ENCODE measurements at regions not wholly inside any gene's neighbourhood (a gene's known extent, or its start where the extent isn't known, plus 50 kb on each side); places are given as distances from the start of the nearest gene placed in this dataset.
"Not testable (repeated sequence)": the region's sequence is repeated elsewhere in the genome, so short reads cannot be mapped to it uniquely, and the experiment has no call there.

GRCh38 chr4:189143263-189143952 lies 797.3 kb upstream of the FRG1 start:
- Histone ChIP-seq H3K79me1 (ENCODE audit: low read depth, low read length) (no peaks in the 10 kb centered on the region), H3K18ac (ENCODE audit: low read length) (no peak overlapping the region), H2BK5ac (ENCODE audit: low read length) (no peak overlapping the region), H3K36me3 (replicated peaks in 1 of 2; ENCODE audit: control insufficient read depth in 2 of 2, insufficient read depth in 2 of 2, low read length in 2 of 2) (no peaks in the 10 kb centered on the region), H4K8ac (ENCODE audit: low read depth, low read length) (no peak overlapping the region), H3K9ac (ENCODE audit: low read depth, low read length, poor library complexity) (no peak overlapping the region), H3K27me3 (ENCODE audit: control insufficient read depth in 3 of 3, insufficient read depth in 3 of 3, low read depth in 1 of 3, low read length in 3 of 3) (no peaks in the 10 kb centered on the region), H3K4me3 (ENCODE audit: low read length in 2 of 2) (no peak overlapping the region), H4K91ac (ENCODE audit: low read depth, low read length, poor library complexity) (no peak overlapping the region), H2BK15ac (ENCODE audit: low read length) (no peak overlapping the region), H2AK5ac (ENCODE audit: low read depth, low read length) (no peak overlapping the region), H2BK120ac (ENCODE audit: low read depth, low read length) (no peak overlapping the region), H3K4ac (ENCODE audit: low read length) (no peak overlapping the region), H3K23ac (ENCODE audit: low read depth, low read length, poor library complexity) (no peak overlapping the region), H2BK12ac (ENCODE audit: low read length) (no peak overlapping the region), H3K4me2 (ENCODE audit: insufficient read depth, low read length, poor library complexity, severe bottlenecking) (no peak overlapping the region), H2AFZ (ENCODE audit: low read length) (no peak overlapping the region), H3K4me1 (ENCODE audit: control insufficient read depth in 2 of 2, insufficient read depth in 1 of 2, low read depth in 1 of 2, low read length in 2 of 2) (no peaks in the 10 kb centered on the region), H3K9me3 (replicated peaks in 1 of 2; ENCODE audit: control insufficient read depth in 2 of 2, insufficient read depth in 1 of 2, low read depth in 1 of 2, low read length in 2 of 2) (no peaks in the 10 kb centered on the region), H3K27ac (replicated peaks; ENCODE audit: low read length) (no peak overlapping the region), H3K14ac (ENCODE audit: low read length) (no peak overlapping the region)
- no peak for DNase-seq (ENCODE audit: low spot score)
- no CpG with 5 or more reads among the region's 6 CpGs for WGBS, 2 donors (ENCODE audit: extremely low coverage in 2 of 2, insufficient read length in 2 of 2, insufficient replicate concordance in 1 of 2)

- no peak overlapping the region for H4K91ac ChIP-seq (ENCODE audit: low read depth, low read length, poor library complexity)
- no peak overlapping the region for H3K27ac ChIP-seq (replicated peaks; ENCODE audit: low read length)
- H2BK12ac ChIP-seq (ENCODE audit: low read length), result no peak overlapping the region
- H3K14ac ChIP-seq (ENCODE audit: low read length), result no peak overlapping the region
- no peak overlapping the region for H3K9ac ChIP-seq (ENCODE audit: low read depth, low read length, poor library complexity)
- H4K8ac ChIP-seq (ENCODE audit: low read depth, low read length), result no peak overlapping the region
- WGBS, 2 donors (ENCODE audit: extremely low coverage in 2 of 2, insufficient read length in 2 of 2, insufficient replicate concordance in 1 of 2), result no CpG with 5 or more reads among the region's 24 CpGs
- no peak overlapping the region for H3K4me2 ChIP-seq (ENCODE audit: insufficient read depth, low read length, poor library complexity, severe bottlenecking)
- no peaks in the 10 kb centered on the region for H3K9me3 ChIP-seq (replicated peaks in 1 of 2; ENCODE audit: control insufficient read depth in 2 of 2, insufficient read depth in 1 of 2, low read depth in 1 of 2, low read length in 2 of 2)
- H2BK15ac ChIP-seq (ENCODE audit: low read length), result no peak overlapping the region
- H2BK120ac ChIP-seq (ENCODE audit: low read depth, low read length), result no peak overlapping the region
- DNase-seq (ENCODE audit: low spot score), result no peak
- H3K23ac ChIP-seq (ENCODE audit: low read depth, low read length, poor library complexity), result no peak overlapping the region
- H3K79me1 ChIP-seq (ENCODE audit: low read depth, low read length), result no peaks in the 10 kb centered on the region
- no peaks in the 10 kb centered on the region for H3K27me3 ChIP-seq (ENCODE audit: control insufficient read depth in 3 of 3, insufficient read depth in 3 of 3, low read depth in 1 of 3, low read length in 3 of 3)
- H3K18ac ChIP-seq (ENCODE audit: low read length), result no peak overlapping the region
- no peak overlapping the region for H2AFZ ChIP-seq (ENCODE audit: low read length)
- no peak overlapping the region for H2AK5ac ChIP-seq (ENCODE audit: low read depth, low read length)
- H3K4me1 ChIP-seq (ENCODE audit: control insufficient read depth in 2 of 2, insufficient read depth in 1 of 2, low read depth in 1 of 2, low read length in 2 of 2), result no peaks in the 10 kb centered on the region
- no peaks in the 10 kb centered on the region for H3K36me3 ChIP-seq (replicated peaks in 1 of 2; ENCODE audit: control insufficient read depth in 2 of 2, insufficient read depth in 2 of 2, low read length in 2 of 2)
- no peak overlapping the region for H2BK5ac ChIP-seq (ENCODE audit: low read length)
- no peak overlapping the region for H3K4me3 ChIP-seq (ENCODE audit: low read length in 2 of 2)
- H3K4ac ChIP-seq (ENCODE audit: low read length), result no peak overlapping the region
These were observed 793.4 kb upstream of the FRG1 start for GRCh38 chr4:189147005-189147929.

GRCh38 chr4:189155083-189155482 lies 785.6 kb upstream of the FRG1 start:
- peak overlapping the region; percentile 89 for H2BK15ac ChIP-seq (ENCODE audit: low read length)
- not testable (repeated sequence) for DNase-seq (ENCODE audit: low spot score); H3K79me1 ChIP-seq (ENCODE audit: low read depth, low read length); H3K4me1 ChIP-seq (ENCODE audit: control insufficient read depth in 2 of 2, insufficient read depth in 1 of 2, low read depth in 1 of 2, low read length in 2 of 2); H4K91ac ChIP-seq (ENCODE audit: low read depth, low read length, poor library complexity); H3K27ac ChIP-seq (replicated peaks; ENCODE audit: low read length); H3K27me3 ChIP-seq (ENCODE audit: control insufficient read depth in 3 of 3, insufficient read depth in 3 of 3, low read depth in 1 of 3, low read length in 3 of 3); H3K36me3 ChIP-seq (replicated peaks in 1 of 2; ENCODE audit: control insufficient read depth in 2 of 2, insufficient read depth in 2 of 2, low read length in 2 of 2); H3K4ac ChIP-seq (ENCODE audit: low read length); H3K4me2 ChIP-seq (ENCODE audit: insufficient read depth, low read length, poor library complexity, severe bottlenecking); H3K14ac ChIP-seq (ENCODE audit: low read length); H3K4me3 ChIP-seq (ENCODE audit: low read length in 2 of 2); H4K8ac ChIP-seq (ENCODE audit: low read depth, low read length); H2BK5ac ChIP-seq (ENCODE audit: low read length); H2AFZ ChIP-seq (ENCODE audit: low read length); H3K9me3 ChIP-seq (replicated peaks in 1 of 2; ENCODE audit: control insufficient read depth in 2 of 2, insufficient read depth in 1 of 2, low read depth in 1 of 2, low read length in 2 of 2); H3K9ac ChIP-seq (ENCODE audit: low read depth, low read length, poor library complexity); H2BK120ac ChIP-seq (ENCODE audit: low read depth, low read length); H3K23ac ChIP-seq (ENCODE audit: low read depth, low read length, poor library complexity)
- WGBS, 2 donors (ENCODE audit: extremely low coverage in 2 of 2, insufficient read length in 2 of 2, insufficient replicate concordance in 1 of 2), result no CpG with 5 or more reads among the region's 13 CpGs
- H3K18ac ChIP-seq (ENCODE audit: low read length), result peak overlapping the region; percentile 85
- H2AK5ac ChIP-seq (ENCODE audit: low read depth, low read length), result peak overlapping the region; percentile 28
- peak overlapping the region; percentile 84 for H2BK12ac ChIP-seq (ENCODE audit: low read length)

- H2BK120ac ChIP-seq (ENCODE audit: low read depth, low read length), result no peak overlapping the region
- no peak overlapping the region for H2BK15ac ChIP-seq (ENCODE audit: low read length)
- H3K4ac ChIP-seq (ENCODE audit: low read length), result no peak overlapping the region
- no peak overlapping the region for H2AK5ac ChIP-seq (ENCODE audit: low read depth, low read length)
- peaks cover 0 to 3% of the 10 kb centered on the region in 2 donors for H3K4me1 ChIP-seq (ENCODE audit: control insufficient read depth in 2 of 2, insufficient read depth in 1 of 2, low read depth in 1 of 2, low read length in 2 of 2)
- no peaks in the 10 kb centered on the region for H3K9me3 ChIP-seq (replicated peaks in 1 of 2; ENCODE audit: control insufficient read depth in 2 of 2, insufficient read depth in 1 of 2, low read depth in 1 of 2, low read length in 2 of 2)
- no peak overlapping the region for H2BK5ac ChIP-seq (ENCODE audit: low read length)
- H3K23ac ChIP-seq (ENCODE audit: low read depth, low read length, poor library complexity), result no peak overlapping the region
- H3K4me2 ChIP-seq (ENCODE audit: insufficient read depth, low read length, poor library complexity, severe bottlenecking), result no peak overlapping the region
- H3K9ac ChIP-seq (ENCODE audit: low read depth, low read length, poor library complexity), result no peak overlapping the region
- no peak overlapping the region for H2BK12ac ChIP-seq (ENCODE audit: low read length)
- no CpG with 5 or more reads among the region's 7 CpGs for WGBS, 2 donors (ENCODE audit: extremely low coverage in 2 of 2, insufficient read length in 2 of 2, insufficient replicate concordance in 1 of 2)
- H3K18ac ChIP-seq (ENCODE audit: low read length), result peak overlapping the region; percentile 86
- no peak overlapping the region for H4K8ac ChIP-seq (ENCODE audit: low read depth, low read length)
- no peak overlapping the region for H3K4me3 ChIP-seq (ENCODE audit: low read length in 2 of 2)
- H3K27ac ChIP-seq (replicated peaks; ENCODE audit: low read length), result peak overlapping the region; percentile 86
- no peaks in the 10 kb centered on the region for H3K36me3 ChIP-seq (replicated peaks in 1 of 2; ENCODE audit: control insufficient read depth in 2 of 2, insufficient read depth in 2 of 2, low read length in 2 of 2)
- no peaks in the 10 kb centered on the region for H3K79me1 ChIP-seq (ENCODE audit: low read depth, low read length)
- H3K27me3 ChIP-seq (ENCODE audit: control insufficient read depth in 3 of 3, insufficient read depth in 3 of 3, low read depth in 1 of 3, low read length in 3 of 3), result no peaks in the 10 kb centered on the region
- peak; percentile 15 for DNase-seq (ENCODE audit: low spot score)
- no peak overlapping the region for H2AFZ ChIP-seq (ENCODE audit: low read length)
- H3K14ac ChIP-seq (ENCODE audit: low read length), result no peak overlapping the region
- no peak overlapping the region for H4K91ac ChIP-seq (ENCODE audit: low read depth, low read length, poor library complexity)
These were observed 778.4 kb upstream of the FRG1 start for GRCh38 chr4:189162073-189162789.

All from neuronal stem cell (in vitro differentiated cells).